ENCODE measurements at regions not wholly inside any gene's neighbourhood (a gene's known extent, or its start where the extent isn't known, plus 50 kb on each side); places are given as distances from the start of the nearest gene placed in this dataset.

DNA sequence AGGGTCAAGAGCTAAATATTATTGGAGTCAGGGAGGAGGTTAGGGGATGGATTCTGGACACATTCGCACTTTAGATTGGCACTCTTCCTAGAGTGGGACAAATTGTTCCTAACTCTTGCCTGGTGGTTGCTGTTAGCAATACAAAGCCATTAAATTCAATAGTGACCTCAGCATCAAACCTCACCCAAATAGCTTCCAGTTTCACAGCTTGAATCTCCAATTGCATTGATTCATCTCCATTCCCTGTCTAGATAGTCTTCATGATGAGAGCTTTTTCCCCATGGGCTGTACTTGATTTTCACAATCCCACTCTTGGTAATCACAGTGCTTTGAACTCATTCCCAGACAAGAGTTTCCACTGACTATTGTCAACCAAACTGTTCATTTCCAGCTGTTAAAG, 585.9 kb upstream of the SYT4 start:
- no peaks in the 10 kb centered on the region for H3K4me1 ChIP-seq (ENCODE audit: control insufficient read depth in 1 of 2, insufficient read depth in 2 of 2, low read length in 2 of 2)
- no peak overlapping the region for H3K23ac ChIP-seq (ENCODE audit: low read length)
- H3K79me2 ChIP-seq (ENCODE audit: control insufficient read depth, insufficient read depth, low read length, poor library complexity) = no peaks in the 10 kb centered on the region
- no peak overlapping the region for H3K27ac ChIP-seq (ENCODE audit: low read depth, low read length)
- no peaks in the 10 kb centered on the region for H3K79me1 ChIP-seq (ENCODE audit: low read length)
- H3K4ac ChIP-seq (ENCODE audit: low read depth, low read length) = no peak overlapping the region
- H4K12ac ChIP-seq (ENCODE audit: low read depth, low read length) = no peak overlapping the region
- H3K9me3 ChIP-seq (ENCODE audit: insufficient read depth, low read depth, low read length) = no peaks in the 10 kb centered on the region
- H3K14ac ChIP-seq (ENCODE audit: low read length) = no peak overlapping the region
- no peak overlapping the region for H2AFZ ChIP-seq (ENCODE audit: insufficient read depth, low read length, poor library complexity)
- DNase-seq = no peak
- no peak overlapping the region for H3K9ac ChIP-seq (ENCODE audit: low read length)
- H3K36me3 ChIP-seq (ENCODE audit: control insufficient read depth in 1 of 2, insufficient read depth in 2 of 2, low read length in 2 of 2) = no peaks in the 10 kb centered on the region
- H3K4me2 ChIP-seq (ENCODE audit: low read length) = no peak overlapping the region
- no peak overlapping the region for H2BK5ac ChIP-seq (ENCODE audit: low read depth, low read length, poor library complexity)
- no peaks in the 10 kb centered on the region for H3K27me3 ChIP-seq (ENCODE audit: insufficient read depth, low read length)
- no peak overlapping the region for H3K18ac ChIP-seq (ENCODE audit: low read length)
- H3K4me3 ChIP-seq (ENCODE audit: low read depth, low read length) = no peak overlapping the region
- no peak overlapping the region for H2AK5ac ChIP-seq (ENCODE audit: low read length)
- no peak overlapping the region for H4K91ac ChIP-seq (ENCODE audit: low read depth, low read length)
- H2BK12ac ChIP-seq (ENCODE audit: low read length) = no peak overlapping the region
- WGBS (ENCODE audit: extremely low coverage, insufficient coverage, insufficient read length) = no CpG with 5 or more reads among the region's 1 CpG
- H2BK120ac ChIP-seq (ENCODE audit: insufficient read depth, low read length, poor library complexity) = no peak overlapping the region
- H4K8ac ChIP-seq (ENCODE audit: low read depth, low read length) = no peak overlapping the region

DNA sequence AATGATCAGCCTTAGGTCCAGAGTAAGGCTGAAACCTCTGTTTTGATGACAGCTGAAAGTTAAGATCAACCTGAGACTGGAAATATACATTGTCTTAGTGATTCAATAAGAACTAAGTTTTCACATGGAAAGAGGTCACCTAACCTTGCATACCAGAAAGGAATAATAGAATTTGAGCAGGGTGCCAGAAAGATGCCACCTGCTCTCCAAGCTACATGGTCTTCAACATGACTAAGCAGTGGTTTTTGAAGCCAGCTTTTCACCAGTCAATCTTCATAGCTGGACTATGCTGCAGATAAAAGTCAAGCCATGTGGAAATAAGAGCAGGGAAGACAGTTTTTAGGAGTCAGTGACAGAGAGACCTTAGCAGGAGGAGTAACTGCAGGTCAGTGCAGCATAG, 589.4 kb upstream of the SYT4 start:
- Histone ChIP-seq H3K4me1 (ENCODE audit: control insufficient read depth in 1 of 2, insufficient read depth in 2 of 2, low read length in 2 of 2) (no peaks in the 10 kb centered on the region), H2AK5ac (ENCODE audit: low read length) (no peak overlapping the region), H2AFZ (ENCODE audit: insufficient read depth, low read length, poor library complexity) (no peak overlapping the region), H2BK120ac (ENCODE audit: insufficient read depth, low read length, poor library complexity) (no peak overlapping the region), H3K18ac (ENCODE audit: low read length) (no peak overlapping the region), H3K27ac (ENCODE audit: low read depth, low read length) (no peak overlapping the region), H3K27me3 (ENCODE audit: insufficient read depth, low read length) (no peaks in the 10 kb centered on the region), H3K4me3 (ENCODE audit: low read depth, low read length) (no peak overlapping the region), H3K14ac (ENCODE audit: low read length) (no peak overlapping the region), H3K23ac (ENCODE audit: low read length) (no peak overlapping the region), H2BK5ac (ENCODE audit: low read depth, low read length, poor library complexity) (no peak overlapping the region), H3K79me2 (ENCODE audit: control insufficient read depth, insufficient read depth, low read length, poor library complexity) (no peaks in the 10 kb centered on the region), H3K9ac (ENCODE audit: low read length) (no peak overlapping the region), H4K8ac (ENCODE audit: low read depth, low read length) (no peak overlapping the region), H2BK12ac (ENCODE audit: low read length) (no peak overlapping the region), H3K4ac (ENCODE audit: low read depth, low read length) (no peak overlapping the region), H4K91ac (ENCODE audit: low read depth, low read length) (no peak overlapping the region), H3K9me3 (ENCODE audit: insufficient read depth, low read depth, low read length) (no peaks in the 10 kb centered on the region), H4K12ac (ENCODE audit: low read depth, low read length) (no peak overlapping the region), H3K36me3 (ENCODE audit: control insufficient read depth in 1 of 2, insufficient read depth in 2 of 2, low read length in 2 of 2) (no peaks in the 10 kb centered on the region), H3K4me2 (ENCODE audit: low read length) (no peak overlapping the region), H3K79me1 (ENCODE audit: low read length) (no peaks in the 10 kb centered on the region)
- no peak for DNase-seq

DNA sequence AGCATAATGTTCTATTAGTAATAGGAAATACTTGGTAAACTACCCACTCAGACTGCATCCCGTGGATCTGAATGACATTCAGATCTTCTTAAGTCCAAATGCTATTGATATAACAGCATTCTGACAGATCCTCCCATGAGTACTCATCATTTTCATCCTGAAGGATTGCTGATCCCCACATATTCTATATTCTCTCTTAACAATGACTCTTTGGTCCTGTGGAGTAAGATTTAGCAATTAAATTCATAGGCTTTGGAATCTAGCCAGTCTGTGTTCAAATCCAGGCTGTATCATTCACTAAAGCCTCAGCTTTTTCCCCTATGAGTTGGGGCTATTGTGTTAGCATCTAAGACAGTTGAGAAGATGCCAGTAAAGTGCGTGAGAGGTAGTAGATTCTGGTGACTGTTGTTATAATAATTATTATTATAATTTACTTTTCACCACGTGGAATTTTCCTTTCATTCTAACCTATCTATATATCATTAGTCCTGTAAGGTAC, 591.3 kb upstream of the SYT4 start:
- H2AK5ac ChIP-seq (ENCODE audit: low read length) = no peak overlapping the region
- no peaks in the 10 kb centered on the region for H3K9me3 ChIP-seq (ENCODE audit: insufficient read depth, low read depth, low read length)
- DNase-seq = no peak
- no peaks in the 10 kb centered on the region for H3K27me3 ChIP-seq (ENCODE audit: insufficient read depth, low read length)
- no peak overlapping the region for H4K91ac ChIP-seq (ENCODE audit: low read depth, low read length)
- H3K23ac ChIP-seq (ENCODE audit: low read length) = no peak overlapping the region
- no peak overlapping the region for H3K14ac ChIP-seq (ENCODE audit: low read length)
- no peak overlapping the region for H2BK5ac ChIP-seq (ENCODE audit: low read depth, low read length, poor library complexity)
- no peak overlapping the region for H3K4ac ChIP-seq (ENCODE audit: low read depth, low read length)
- H3K4me3 ChIP-seq (ENCODE audit: low read depth, low read length) = no peak overlapping the region
- no peaks in the 10 kb centered on the region for H3K36me3 ChIP-seq (ENCODE audit: control insufficient read depth in 1 of 2, insufficient read depth in 2 of 2, low read length in 2 of 2)
- no peaks in the 10 kb centered on the region for H3K79me1 ChIP-seq (ENCODE audit: low read length)
- no peak overlapping the region for H2BK12ac ChIP-seq (ENCODE audit: low read length)
- no peak overlapping the region for H3K27ac ChIP-seq (ENCODE audit: low read depth, low read length)
- H2AFZ ChIP-seq (ENCODE audit: insufficient read depth, low read length, poor library complexity) = no peak overlapping the region
- H3K4me2 ChIP-seq (ENCODE audit: low read length) = no peak overlapping the region
- H3K4me1 ChIP-seq (ENCODE audit: control insufficient read depth in 1 of 2, insufficient read depth in 2 of 2, low read length in 2 of 2) = no peaks in the 10 kb centered on the region
- H3K18ac ChIP-seq (ENCODE audit: low read length) = no peak overlapping the region
- H2BK120ac ChIP-seq (ENCODE audit: insufficient read depth, low read length, poor library complexity) = no peak overlapping the region
- H3K79me2 ChIP-seq (ENCODE audit: control insufficient read depth, insufficient read depth, low read length, poor library complexity) = no peaks in the 10 kb centered on the region
- H4K12ac ChIP-seq (ENCODE audit: low read depth, low read length) = no peak overlapping the region
- H3K9ac ChIP-seq (ENCODE audit: low read length) = no peak overlapping the region
- H4K8ac ChIP-seq (ENCODE audit: low read depth, low read length) = no peak overlapping the region
- no CpG with 5 or more reads among the region's 3 CpGs for WGBS (ENCODE audit: extremely low coverage, insufficient coverage, insufficient read length)

GRCh38 chr18:43869451-43870008, 592.2 kb upstream of the SYT4 start:
- H2BK12ac ChIP-seq (ENCODE audit: low read length) = no peak overlapping the region
- H2AK5ac ChIP-seq (ENCODE audit: low read length) = no peak overlapping the region
- no peak for DNase-seq
- H3K23ac ChIP-seq (ENCODE audit: low read length) = no peak overlapping the region
- no peak overlapping the region for H3K4me3 ChIP-seq (ENCODE audit: low read depth, low read length)
- no peak overlapping the region for H3K14ac ChIP-seq (ENCODE audit: low read length)
- no peak overlapping the region for H3K4ac ChIP-seq (ENCODE audit: low read depth, low read length)
- no peaks in the 10 kb centered on the region for H3K79me2 ChIP-seq (ENCODE audit: control insufficient read depth, insufficient read depth, low read length, poor library complexity)
- H3K4me1 ChIP-seq (ENCODE audit: control insufficient read depth in 1 of 2, insufficient read depth in 2 of 2, low read length in 2 of 2) = no peaks in the 10 kb centered on the region
- no peak overlapping the region for H4K12ac ChIP-seq (ENCODE audit: low read depth, low read length)
- H2BK120ac ChIP-seq (ENCODE audit: insufficient read depth, low read length, poor library complexity) = no peak overlapping the region
- H4K91ac ChIP-seq (ENCODE audit: low read depth, low read length) = no peak overlapping the region
- H3K9ac ChIP-seq (ENCODE audit: low read length) = no peak overlapping the region
- no peak overlapping the region for H3K27ac ChIP-seq (ENCODE audit: low read depth, low read length)
- no peaks in the 10 kb centered on the region for H3K79me1 ChIP-seq (ENCODE audit: low read length)
- no peak overlapping the region for H3K4me2 ChIP-seq (ENCODE audit: low read length)
- H4K8ac ChIP-seq (ENCODE audit: low read depth, low read length) = no peak overlapping the region
- H2AFZ ChIP-seq (ENCODE audit: insufficient read depth, low read length, poor library complexity) = no peak overlapping the region
- H3K27me3 ChIP-seq (ENCODE audit: insufficient read depth, low read length) = no peaks in the 10 kb centered on the region
- H3K36me3 ChIP-seq (ENCODE audit: control insufficient read depth in 1 of 2, insufficient read depth in 2 of 2, low read length in 2 of 2) = no peaks in the 10 kb centered on the region
- H3K18ac ChIP-seq (ENCODE audit: low read length) = no peak overlapping the region
- no CpG with 5 or more reads among the region's 1 CpG for WGBS (ENCODE audit: extremely low coverage, insufficient coverage, insufficient read length)
- no peak overlapping the region for H2BK5ac ChIP-seq (ENCODE audit: low read depth, low read length, poor library complexity)
- no peaks in the 10 kb centered on the region for H3K9me3 ChIP-seq (ENCODE audit: insufficient read depth, low read depth, low read length)

All from trophoblast cell (in vitro differentiated cells and primary cell).